Activated CD4-positive, alpha-beta T cell treated with anti-CD3 and anti-CD28 coated beads, Interleukin-2, Interleukin-4, amounts not matched to agents 100 ng/mL and 50 ng/mL, durations not matched to agents 16 hours and 8 hours (primary cell): ENCODE measurements at regions not wholly inside any gene's neighbourhood (a gene's known extent, or its start where the extent isn't known, plus 50 kb on each side); places are given as distances from the start of the nearest gene placed in this dataset.

Experiments
- DNase-seq: peaks from one replicate; pipeline ENCODE4 v3.0.0-alpha.2; 2020; ENCODE audit warnings: low spot score

GRCh38 chr15:96223939-96224338 lies 106.6 kb upstream of the NR2F2 start:
- no peak for DNase-seq

GRCh38 chr15:96225642-96226259 lies 104.7 kb upstream of the NR2F2 start:
- DNase-seq, result no peak

GRCh38 chr15:96230526-96231181 lies 99.8 kb upstream of the NR2F2 start:
- DNase-seq, result no peak

- DNase-seq, result no peak
These were observed 98.2 kb upstream of the NR2F2 start for GRCh38 chr15:96232335-96232734.

- DNase-seq, result peak; percentile 17
These were observed 96.2 kb upstream of the NR2F2 start for GRCh38 chr15:96234109-96234892.

GRCh38 chr15:96237002-96237401 lies 93.5 kb upstream of the NR2F2 start:
- no peak for DNase-seq

- DNase-seq, result no peak
These were observed 87.7 kb upstream of the NR2F2 start for GRCh38 chr15:96242761-96243160.

- DNase-seq, result no peak
These were observed 86.8 kb upstream of the NR2F2 start for GRCh38 chr15:96243701-96244100.

- DNase-seq, result no peak
These were observed 85.2 kb upstream of the NR2F2 start for GRCh38 chr15:96245252-96245651.

- DNase-seq, result no peak
These were observed 84.4 kb upstream of the NR2F2 start for GRCh38 chr15:96246057-96246456.

- no peak for DNase-seq
These were observed 82.7 kb upstream of the NR2F2 start for GRCh38 chr15:96247621-96248305.

- no peak for DNase-seq
These were observed 78.4 kb upstream of the NR2F2 start for GRCh38 chr15:96252148-96252547.

GRCh38 chr15:96253006-96253747 lies 77.3 kb upstream of the NR2F2 start:
- no peak for DNase-seq

GRCh38 chr15:96254173-96254572 lies 76.3 kb upstream of the NR2F2 start:
- no peak for DNase-seq

GRCh38 chr15:96255599-96255998 lies 74.9 kb upstream of the NR2F2 start:
- no peak for DNase-seq

GRCh38 chr15:96261575-96262034 lies 68.9 kb upstream of the NR2F2 start:
- DNase-seq, result no peak

GRCh38 chr15:96262097-96262496 lies 68.4 kb upstream of the NR2F2 start:
- no peak for DNase-seq

- DNase-seq, result no peak
These were observed 67.7 kb upstream of the NR2F2 start for GRCh38 chr15:96262549-96263489.

GRCh38 chr15:96264351-96264798 lies 66.1 kb upstream of the NR2F2 start:
- DNase-seq, result no peak

- DNase-seq, result no peak
These were observed 65.5 kb upstream of the NR2F2 start for GRCh38 chr15:96264801-96265515.
